Stomach (tissue), 8 donors: ENCODE measurements at regions not wholly inside any gene's neighbourhood (a gene's known extent, or its start where the extent isn't known, plus 50 kb on each side); places are given as distances from the start of the nearest gene placed in this dataset.

Experiments used
- DNase-seq, 2 donors: peaks; one replicate each; pipeline versions ENCODE4 v3.0.0 to v3.0.0-alpha.2; 2013 to 2019
- H3K27ac ChIP-seq, 5 donors: fragments of 200-600 bp in 4 of 5; sonication (generic) in 4 of 5; one replicate each; pipeline ENCODE4 v1.5.1; 2013 to 2019; ENCODE audit warnings: mild to moderate bottlenecking in 1 of 5, moderate library complexity in 1 of 5
- H3K27me3 ChIP-seq, 3 donors: fragments of 200-600 bp; sonication (generic); one replicate each; pipeline ENCODE4 v1.5.1; 2017 to 2019; ENCODE audit warnings: mixed run types in 1 of 3
- H3K36me3 ChIP-seq, 4 donors: fragments of 200-600 bp; sonication (generic); 1 replicate in 3 of 4; 2 replicates in 1 of 4; pipeline ENCODE4 v1.5.1; 2016 to 2019
- H3K4me1 ChIP-seq, 4 donors: fragments of 200-600 bp; sonication (generic); one replicate each; pipeline ENCODE4 v1.5.1; 2016 to 2019
- H3K4me3 ChIP-seq, 4 donors: fragments of 200-600 bp; sonication (generic) in 3 of 4; one replicate each; pipeline ENCODE4 v1.5.1; 2016 to 2019; ENCODE audit warnings: mild to moderate bottlenecking in 1 of 4
- H3K9me3 ChIP-seq, 4 donors: fragments of 200-600 bp; sonication (generic); one replicate each; pipeline ENCODE4 v1.5.1; 2016 to 2019
- CTCF ChIP-seq, 7 experiments: fragments of 450-650 bp in 4 of 7; fragments of 200-600 bp in 3 of 7; sonication (generic) in 3 of 7; IDR thresholded peaks; one replicate each; pipeline ENCODE4 v1.5.1; 2016 to 2019; ENCODE audit warnings: antibody characterized with exemption in 7 of 7, control low read depth in 2 of 7, mild to moderate bottlenecking in 1 of 7
- EP300 ChIP-seq: sonication (generic); formaldehyde crosslinking; IDR thresholded peaks from one replicate; pipeline ENCODE4 v1.6.1; 2017; ENCODE audit warnings: antibody characterized with exemption
- POLR2A ChIP-seq, 4 donors: fragments of 450-650 bp; IDR thresholded peaks; one replicate each; pipeline ENCODE4 v1.6.1; 2016; ENCODE audit warnings: antibody characterized with exemption in 4 of 4, control low read depth in 2 of 4, mild to moderate bottlenecking in 1 of 4, moderate library complexity in 1 of 4
- POLR2AphosphoS5 ChIP-seq, 3 donors: sonication (generic); formaldehyde crosslinking; IDR thresholded peaks; one replicate each; pipeline ENCODE4 v1.6.1; 2016; ENCODE audit warnings: antibody characterized with exemption in 3 of 3
- WGBS, 5 donors: extraction: QIAGEN DNeasy Blood & Tissue Kit in 3 of 5; methylation state at CpG; one replicate each; pipeline versions ENCODE4 v1.1.5 to v1.1.7; 2013 to 2018; 5-methylcytosine and 5-hydroxymethylcytosine counted together
- intact Hi-C: fragments of 100-400 bp; cut with DNase I; formaldehyde crosslinking; loops from one replicate; pipeline ENCODE4 v1.15.1; 2023; ENCODE audit warnings: low total_unique reads
- donor health status: healthy with polysubstance abuse.
- donor health status: Bipolar disorder and iron deficiency.
- donor health status: healthy.

- H3K9me3 ChIP-seq, result peaks cover 0 to 10% (median 4%) of the 10 kb centered on the region in 4 donors
- H3K4me1 ChIP-seq, result no peaks in the 10 kb centered on the region
- no peaks in the 10 kb centered on the region for H3K27me3 ChIP-seq
- DNase-seq, result no peak
- no peak overlapping the region for H3K27ac ChIP-seq
- 72 to 79% (median 73%) methylated on average over 5 of the region's 5 CpGs for WGBS, 5 donors
- H3K36me3 ChIP-seq, result no peaks in the 10 kb centered on the region
- no peak overlapping the region for H3K4me3 ChIP-seq
- intact Hi-C loops, result no loop called here
- TF ChIP-seq POLR2AphosphoS5 (IDR thresholded peaks at IDR 0.05) (no peak), CTCF (IDR thresholded peaks at IDR 0.05) (no peak), EP300 (no peak), POLR2A (IDR thresholded peaks at IDR 0.05) (no peak)
Observed at GRCh38 chr21:23740463-23740862, 1866.8 kb downstream of the MRPL39 start.

GRCh38 chr21:23732776-23733175 is 1874.5 kb downstream of the MRPL39 start:
- Histone ChIP-seq H3K27me3 (no peaks in the 10 kb centered on the region), H3K4me3 (no peak overlapping the region), H3K36me3 (no peaks in the 10 kb centered on the region), H3K9me3 (peaks cover 0 to 5% (median 0%) of the 10 kb centered on the region in 4 donors), H3K27ac (no peak overlapping the region), H3K4me1 (no peaks in the 10 kb centered on the region)
- WGBS, 5 donors, result 67 to 89% (median 83%) methylated on average over 1 of the region's 1 CpG
- DNase-seq, result no peak
- TF ChIP-seq EP300 (no peak), POLR2AphosphoS5 (IDR thresholded peaks at IDR 0.05) (no peak), CTCF (IDR thresholded peaks at IDR 0.05) (no peak), POLR2A (IDR thresholded peaks at IDR 0.05) (no peak)
- intact Hi-C loops, result no loop called here

GRCh38 chr21:23729331-23729730 is 1878.0 kb downstream of the MRPL39 start:
- Histone ChIP-seq H3K4me1 (no peaks in the 10 kb centered on the region), H3K36me3 (no peaks in the 10 kb centered on the region), H3K9me3 (peaks cover 0 to 2% (median 0%) of the 10 kb centered on the region in 4 donors), H3K4me3 (no peak overlapping the region), H3K27ac (no peak overlapping the region), H3K27me3 (no peaks in the 10 kb centered on the region)
- no peak for TF ChIP-seq POLR2A (IDR thresholded peaks at IDR 0.05)
- DNase-seq, result peak in 1 of 2 donors; percentile 7
- WGBS, 5 donors, result 79 to 87% (median 81%) methylated on average over 2 of the region's 2 CpGs
- intact Hi-C loops, result no loop called here

- intact Hi-C loops, result no loop called here
- no peaks in the 10 kb centered on the region for H3K36me3 ChIP-seq
- TF ChIP-seq EP300 (no peak), CTCF (IDR thresholded peaks at IDR 0.05) (no peak), POLR2A (IDR thresholded peaks at IDR 0.05) (no peak), POLR2AphosphoS5 (IDR thresholded peaks at IDR 0.05) (no peak)
- H3K4me1 ChIP-seq, result no peaks in the 10 kb centered on the region
- H3K27me3 ChIP-seq, result no peaks in the 10 kb centered on the region
- WGBS, 5 donors, result 67 to 81% (median 72%) methylated on average over 3 of the region's 3 CpGs
- H3K9me3 ChIP-seq, result no peaks in the 10 kb centered on the region
- no peak for DNase-seq
- H3K27ac ChIP-seq, result no peak overlapping the region
- no peak overlapping the region for H3K4me3 ChIP-seq
Observed at GRCh38 chr21:23725576-23725975, 1881.7 kb downstream of the MRPL39 start.

- DNase-seq, result no peak
- Histone ChIP-seq H3K27ac (no peak overlapping the region), H3K36me3 (no peaks in the 10 kb centered on the region), H3K27me3 (no peaks in the 10 kb centered on the region), H3K4me1 (no peaks in the 10 kb centered on the region), H3K9me3 (peaks cover 0 to 10% (median 0%) of the 10 kb centered on the region in 4 donors), H3K4me3 (no peak overlapping the region)
- intact Hi-C loops, result no loop called here
- TF ChIP-seq POLR2A (IDR thresholded peaks at IDR 0.05) (no peak), POLR2AphosphoS5 (IDR thresholded peaks at IDR 0.05) (no peak), EP300 (no peak), CTCF (IDR thresholded peaks at IDR 0.05) (no peak)
- 56 to 68% (median 60%) methylated on average over 6 of the region's 6 CpGs for WGBS, 5 donors
Observed at GRCh38 chr21:23718446-23719285, 1888.6 kb downstream of the MRPL39 start.
